DMS153 treated with DMSO at 0.1 percent for 48 hours (cell line): ENCODE measurements at regions not wholly inside any gene's neighbourhood (a gene's known extent, or its start where the extent isn't known, plus 50 kb on each side); places are given as distances from the start of the nearest gene placed in this dataset.

Source experiments
- DNase-seq: peaks from one replicate; lab custom pipeline; 2025; ENCODE audit not compliant: unreplicated experiment; lab: John Stamatoyannopoulos, UW

- DNase-seq, result no peak
Observed at GRCh38 chr1:81232420-81232819, 568.3 kb upstream of the ADGRL2 start.

- no peak for DNase-seq
Observed at GRCh38 chr1:81231729-81232038, 569.0 kb upstream of the ADGRL2 start.

- no peak for DNase-seq
Observed at GRCh38 chr1:81230983-81231728, 569.6 kb upstream of the ADGRL2 start.

- DNase-seq, result no peak
Observed at GRCh38 chr1:81228926-81229325, 571.8 kb upstream of the ADGRL2 start.

GRCh38 chr1:81226603-81226928 is 574.2 kb upstream of the ADGRL2 start:
- DNase-seq, result no peak

- no peak for DNase-seq
Observed at GRCh38 chr1:81225789-81226602, 574.7 kb upstream of the ADGRL2 start.

GRCh38 chr1:81224222-81224621 is 576.5 kb upstream of the ADGRL2 start:
- DNase-seq, result no peak

GRCh38 chr1:81221564-81221963 is 579.2 kb upstream of the ADGRL2 start:
- DNase-seq, result no peak

GRCh38 chr1:81220614-81221071 is 580.1 kb upstream of the ADGRL2 start:
- DNase-seq, result no peak

GRCh38 chr1:81217058-81217457 is 583.7 kb upstream of the ADGRL2 start:
- DNase-seq, result no peak

- no peak for DNase-seq
Observed at GRCh38 chr1:81213279-81213678, 587.5 kb upstream of the ADGRL2 start.

GRCh38 chr1:81209461-81209860 is 591.3 kb upstream of the ADGRL2 start:
- no peak for DNase-seq

- DNase-seq, result no peak
Observed at GRCh38 chr1:81208441-81208840, 592.3 kb upstream of the ADGRL2 start.

GRCh38 chr1:81205956-81206355 is 594.8 kb upstream of the ADGRL2 start:
- no peak for DNase-seq

- DNase-seq, result no peak
Observed at GRCh38 chr1:81201779-81202178, 599.0 kb upstream of the ADGRL2 start.

- DNase-seq, result no peak
Observed at GRCh38 chr1:81197591-81197990, 603.1 kb upstream of the ADGRL2 start.

- no peak for DNase-seq
Observed at GRCh38 chr1:81192647-81193642, 607.8 kb upstream of the ADGRL2 start.

GRCh38 chr1:81190003-81190402 is 610.7 kb upstream of the ADGRL2 start:
- DNase-seq, result no peak

- DNase-seq, result no peak
Observed at GRCh38 chr1:81187635-81188034, 613.1 kb upstream of the ADGRL2 start.

GRCh38 chr1:81186261-81186660 is 614.5 kb upstream of the ADGRL2 start:
- no peak for DNase-seq

- no peak for DNase-seq
Observed at GRCh38 chr1:81183553-81183952, 617.2 kb upstream of the ADGRL2 start.
